ENCODE measurements at regions not wholly inside any gene's neighbourhood (a gene's known extent, or its start where the extent isn't known, plus 50 kb on each side); places are given as distances from the start of the nearest gene placed in this dataset.

DNA sequence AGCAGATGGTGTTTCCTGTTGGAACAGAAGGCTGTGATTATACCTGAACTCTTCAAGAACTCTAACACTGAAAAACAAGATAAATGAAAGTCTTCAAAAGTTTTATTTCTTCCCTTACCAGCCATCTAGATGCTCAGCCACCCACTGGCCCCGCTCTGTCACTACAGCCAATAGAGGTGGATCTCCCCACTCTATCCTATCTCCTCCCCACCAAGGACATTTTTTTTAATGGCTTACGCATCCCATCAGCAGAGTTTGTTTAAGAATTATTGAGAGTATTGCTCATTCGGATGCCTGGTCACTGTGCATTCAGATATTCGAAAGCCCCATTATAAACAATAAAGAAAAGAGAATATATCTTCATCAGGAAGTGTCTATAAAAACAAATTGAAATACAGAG lies 159.4 kb downstream of the RASEF start (continued):
- TF ChIP-seq ATF4 (CRISPR knock-in tag; IDR thresholded peaks at IDR 0.05) (no peak), SMARCA4 (IDR thresholded peaks at IDR 0.05) (no peak)
- TF ChIP-seq, protein P1, sequence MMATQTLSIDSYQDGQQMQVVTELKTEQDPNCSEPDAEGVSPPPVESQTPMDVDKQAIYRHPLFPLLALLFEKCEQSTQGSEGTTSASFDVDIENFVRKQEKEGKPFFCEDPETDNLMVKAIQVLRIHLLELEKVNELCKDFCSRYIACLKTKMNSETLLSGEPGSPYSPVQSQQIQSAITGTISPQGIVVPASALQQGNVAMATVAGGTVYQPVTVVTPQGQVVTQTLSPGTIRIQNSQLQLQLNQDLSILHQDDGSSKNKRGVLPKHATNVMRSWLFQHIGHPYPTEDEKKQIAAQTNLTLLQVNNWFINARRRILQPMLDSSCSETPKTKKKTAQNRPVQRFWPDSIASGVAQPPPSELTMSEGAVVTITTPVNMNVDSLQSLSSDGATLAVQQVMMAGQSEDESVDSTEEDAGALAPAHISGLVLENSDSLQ (IDR thresholded peaks at IDR 0.05): no peak

DNA sequence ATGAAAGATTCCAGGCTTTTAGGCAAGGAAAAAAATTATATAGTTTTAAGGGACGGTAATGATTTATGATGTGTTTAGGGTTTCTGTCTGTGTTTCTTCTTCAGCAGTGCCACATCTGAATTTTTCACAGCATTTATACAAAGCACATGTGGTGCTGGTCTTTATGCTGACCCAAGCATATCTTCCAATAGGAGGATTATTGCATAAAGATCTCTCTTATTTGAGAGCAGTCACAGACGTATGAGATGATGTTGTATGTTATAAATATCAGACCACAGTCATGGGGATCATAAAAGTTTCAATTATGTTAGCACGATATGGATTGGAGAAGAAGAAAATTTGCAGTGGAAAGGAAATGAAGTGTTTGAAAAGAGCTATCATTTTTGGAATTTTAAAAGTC lies 150.9 kb downstream of the RASEF start:
- H3K4me2 ChIP-seq (ENCODE audit: insufficient read depth, low read length): no peak overlapping the region
- TF ChIP-seq ZNF184 (CRISPR knock-in tag; IDR thresholded peaks at IDR 0.05) (no peak), GATA2 (CRISPR knock-in tag; IDR thresholded peaks at IDR 0.05) (no peak), HMGN3 (IDR thresholded peaks at IDR 0.05; ENCODE audit: borderline replicate concordance, extremely low read depth, insufficient read length, low read depth, low read length) (no peak), ZNF165 (CRISPR knock-in tag; IDR thresholded peaks at IDR 0.05; ENCODE audit: borderline replicate concordance) (no peak), KAT7 (CRISPR knock-in tag; IDR thresholded peaks at IDR 0.05; ENCODE audit: borderline replicate concordance) (no peak), ARNT (IDR thresholded peaks at IDR 0.05) (no peak), SNRNP70 (optimal IDR thresholded peaks at IDR 0.05; ENCODE audit: low read depth, low read length) (no peak), CBFA2T3 (IDR thresholded peaks at IDR 0.05) (no peak), SMC3 (conservative IDR thresholded peaks at IDR 0.05; ENCODE audit: insufficient read depth, low read depth, low read length) (no peak), PHF20 (IDR thresholded peaks at IDR 0.05; ENCODE audit: partially characterized antibody) (no peak), POLR2AphosphoS5 (IDR thresholded peaks at IDR 0.05; ENCODE audit: control insufficient read depth, insufficient read depth, low read depth, low read length) (no peak), MYBL2 (IDR thresholded peaks at IDR 0.05; ENCODE audit: low read depth) (no peak), MYBL2 (CRISPR knock-in tag; IDR thresholded peaks at IDR 0.05; ENCODE audit: borderline replicate concordance) (no peak), FOXM1 (IDR thresholded peaks at IDR 0.05; ENCODE audit: low read depth) (no peak), FOXM1 (CRISPR knock-in tag; IDR thresholded peaks at IDR 0.05; ENCODE audit: low read depth) (no peak), TRIM24 (IDR thresholded peaks at IDR 0.05) (no peak), RCOR1 (IDR thresholded peaks at IDR 0.05; ENCODE audit: borderline replicate concordance in 1 of 2, low read depth in 2 of 2, low read length in 2 of 2) (no peak)
- TF ChIP-seq, protein P2, sequence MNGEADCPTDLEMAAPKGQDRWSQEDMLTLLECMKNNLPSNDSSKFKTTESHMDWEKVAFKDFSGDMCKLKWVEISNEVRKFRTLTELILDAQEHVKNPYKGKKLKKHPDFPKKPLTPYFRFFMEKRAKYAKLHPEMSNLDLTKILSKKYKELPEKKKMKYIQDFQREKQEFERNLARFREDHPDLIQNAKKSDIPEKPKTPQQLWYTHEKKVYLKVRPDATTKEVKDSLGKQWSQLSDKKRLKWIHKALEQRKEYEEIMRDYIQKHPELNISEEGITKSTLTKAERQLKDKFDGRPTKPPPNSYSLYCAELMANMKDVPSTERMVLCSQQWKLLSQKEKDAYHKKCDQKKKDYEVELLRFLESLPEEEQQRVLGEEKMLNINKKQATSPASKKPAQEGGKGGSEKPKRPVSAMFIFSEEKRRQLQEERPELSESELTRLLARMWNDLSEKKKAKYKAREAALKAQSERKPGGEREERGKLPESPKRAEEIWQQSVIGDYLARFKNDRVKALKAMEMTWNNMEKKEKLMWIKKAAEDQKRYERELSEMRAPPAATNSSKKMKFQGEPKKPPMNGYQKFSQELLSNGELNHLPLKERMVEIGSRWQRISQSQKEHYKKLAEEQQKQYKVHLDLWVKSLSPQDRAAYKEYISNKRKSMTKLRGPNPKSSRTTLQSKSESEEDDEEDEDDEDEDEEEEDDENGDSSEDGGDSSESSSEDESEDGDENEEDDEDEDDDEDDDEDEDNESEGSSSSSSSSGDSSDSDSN (IDR thresholded peaks at IDR 0.05; ENCODE audit: borderline replicate concordance in 1 of 2, low read depth in 2 of 2, low read length in 2 of 2): no peak
- WGBS (ENCODE audit: insufficient coverage, low coverage, missing lambda C conversion rate): 0% methylated on average over 3 of the region's 3 CpGs
- H2AFZ ChIP-seq (ENCODE audit: low read depth, low read length): no peak overlapping the region
- ChIA-PET POLR2A (no interaction called here), CTCF (ENCODE audit: low intra/inter-chr PET ratio) (no interaction called here)
- H3K4me1 ChIP-seq (replicated peaks in 1 of 2; ENCODE audit: control insufficient read depth in 2 of 2, insufficient read depth in 2 of 2, low read length in 2 of 2): no peaks in the 10 kb centered on the region
- H3K9me3 ChIP-seq (replicated peaks; ENCODE audit: control insufficient read depth, insufficient read depth, low read depth, low read length): no peaks in the 10 kb centered on the region
- intact Hi-C loops (cut with micrococcal nuclease) (no loop called here), in situ Hi-C loops (cut with MboI) (no loop called here)
- BruUV-seq (replicated peaks): no TSS peak
- H3K4me3 ChIP-seq: no peak overlapping the region
- no peak overlapping the region for H3K9ac ChIP-seq (ENCODE audit: insufficient read depth in 1 of 2, low read depth in 2 of 2, low read length in 2 of 2)
- no peak overlapping the region for H3K27ac ChIP-seq (ENCODE audit: extremely low read depth, low read depth, low read length)
- ATAC-seq: no peak
- no peak for FAIRE-seq
- H3K79me2 ChIP-seq (ENCODE audit: control insufficient read depth, insufficient read depth, low read length): no peaks in the 10 kb centered on the region
- H4K20me1 ChIP-seq (replicated peaks; ENCODE audit: control insufficient read depth, insufficient read depth, low read length): no peaks in the 10 kb centered on the region
- H3K36me3 ChIP-seq (ENCODE audit: control insufficient read depth, insufficient read depth, low read length): no peaks in the 10 kb centered on the region
- DNase-seq (ENCODE audit: extremely low read depth in 1 of 4, low spot score in 3 of 4): no peak
- no peaks in the 10 kb centered on the region for H3K9me1 ChIP-seq (ENCODE audit: control insufficient read depth, insufficient read depth, low read length)
- H3K27me3 ChIP-seq (ENCODE audit: control insufficient read depth in 2 of 2, insufficient read depth in 2 of 2, low read length in 2 of 2): no peaks in the 10 kb centered on the region

Measured in K562 (cell line).